CD4-positive, alpha-beta T cell (primary cell): ENCODE measurements at regions not wholly inside any gene's neighbourhood (a gene's known extent, or its start where the extent isn't known, plus 50 kb on each side); places are given as distances from the start of the nearest gene placed in this dataset.

Experiments
- ATAC-seq: fragments of 200-7000 bp; cut with Tn5 transposase; one replicate; pipeline ENCODE4 v1.10.0; 2022; ENCODE audit warnings: mild to moderate bottlenecking; ENCODE audit not compliant: poor library complexity
- CTCF ChIA-PET: fragments of 350-600 bp; sonication (Branson Sonifier 250); formaldehyde crosslinking; loops from one replicate; lab custom pipeline; 2021; ENCODE audit warnings: antibody characterized with exemption, inconsistent platforms; lab: Charles Lee
- POLR2A ChIA-PET: fragments of 350-600 bp; sonication (Branson Sonifier 250); formaldehyde crosslinking; loops from one replicate; lab custom pipeline; 2021; ENCODE audit warnings: antibody characterized with exemption, inconsistent platforms; lab: Charles Lee
- DNase-seq, 14 experiments: peaks; one replicate each; pipeline ENCODE4 v3.0.0-alpha.2; 2013 to 2020; ENCODE audit warnings: mixed read lengths in 2 of 14
- H3K27ac ChIP-seq, 2 donors: one replicate each; pipeline versions ENCODE4 v1.5.1 to v1.7.0; 2013; ENCODE audit warnings: low read length in 2 of 2, low read depth in 1 of 2, mild to moderate bottlenecking in 1 of 2
- H3K27me3 ChIP-seq, 2 experiments: 1 replicate in 1 of 2; 2 replicates in 1 of 2; pipeline versions ENCODE4 v1.6.1 to v1.7.0; 2013; ENCODE audit warnings: low read length in 2 of 2, control low read depth in 1 of 2, mild to moderate bottlenecking in 1 of 2, moderate library complexity in 1 of 2; ENCODE audit not compliant: insufficient read depth in 2 of 2, control insufficient read depth in 1 of 2
- H3K36me3 ChIP-seq: one replicate; pipeline ENCODE4 v1.6.1; 2013; ENCODE audit warnings: low read length, control low read depth; ENCODE audit not compliant: insufficient read depth
- H3K4me1 ChIP-seq: one replicate; pipeline ENCODE4 v1.6.1; 2013; ENCODE audit warnings: low read length, control low read depth; ENCODE audit not compliant: insufficient read depth
- H3K4me3 ChIP-seq: one replicate; pipeline ENCODE4 v1.5.1; 2013; ENCODE audit warnings: mild to moderate bottlenecking, low read length, moderate library complexity
- H3K9me3 ChIP-seq, 2 experiments: 1 replicate in 1 of 2; 2 replicates in 1 of 2; pipeline versions ENCODE4 v1.6.1 to v1.7.0; 2013; ENCODE audit warnings: low read length in 2 of 2, mild to moderate bottlenecking in 2 of 2, control low read depth in 1 of 2, moderate library complexity in 1 of 2; ENCODE audit not compliant: control insufficient read depth in 1 of 2, insufficient read depth in 1 of 2
- H3K27ac Mint-ChIP-seq: one replicate; pipeline ENCODE4 v1.8.0; 2020; ENCODE audit warnings: mixed read lengths
- H3K27me3 Mint-ChIP-seq: one replicate; pipeline ENCODE4 v1.8.0; 2021; ENCODE audit warnings: mixed read lengths
- H3K36me3 Mint-ChIP-seq: one replicate; pipeline ENCODE4 v1.8.0; 2021; ENCODE audit warnings: low read depth, mixed read lengths
- H3K4me1 Mint-ChIP-seq: one replicate; pipeline ENCODE4 v1.8.0; 2021; ENCODE audit warnings: low read depth, mixed read lengths
- H3K4me3 Mint-ChIP-seq: one replicate; pipeline ENCODE4 v1.8.0; 2020; ENCODE audit warnings: mild to moderate bottlenecking, mixed read lengths
- H3K9me3 Mint-ChIP-seq: one replicate; pipeline ENCODE4 v1.8.0; 2020; ENCODE audit warnings: mixed read lengths
- intact Hi-C, 2 experiments: fragments of 100-400 bp; cut with DNase I in 1 of 2; cut with micrococcal nuclease in 1 of 2; formaldehyde crosslinking; loops; one replicate each; pipeline versions ENCODE4 v1.15.1 to v1.9.0; 2023 to 2025; cut with DNase I, micrococcal nuclease
- TF ChIP-seq, protein P1 (sequence below): fragments of 200-600 bp; IDR thresholded peaks from one replicate; pipeline ENCODE4 v1.8.0; 2022; ENCODE audit warnings: antibody characterized with exemption, mild to moderate bottlenecking

DNA sequence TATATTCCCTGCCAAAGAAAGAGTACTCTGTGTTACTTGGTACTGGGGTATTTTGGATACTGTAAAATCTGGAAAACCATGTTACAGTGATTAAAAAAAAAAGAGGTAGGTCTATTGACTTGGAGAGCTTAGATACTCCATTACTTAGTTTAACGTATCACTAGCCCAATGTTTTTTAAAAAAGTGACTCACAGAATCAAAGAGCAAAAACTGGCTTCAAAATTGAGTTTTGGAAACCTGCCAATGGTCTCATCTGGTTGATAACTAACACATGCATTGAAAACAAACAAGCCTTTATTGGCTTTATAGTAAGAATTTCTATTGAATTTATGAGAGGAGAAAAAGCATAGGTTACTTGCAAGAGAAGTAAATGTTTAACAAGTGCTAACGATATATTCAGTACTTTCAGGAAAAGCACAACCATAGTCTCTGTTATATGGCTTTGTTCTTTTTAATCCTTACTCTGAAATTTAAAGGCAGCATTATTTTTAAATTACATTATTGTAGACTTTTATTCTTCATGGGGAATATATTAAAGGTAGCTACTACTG, 563.3 kb upstream of the SORCS1 start:
- H3K4me3 Mint-ChIP-seq = no peak overlapping the region
- Histone ChIP-seq H3K27me3 (no peaks in the 10 kb centered on the region), H3K27ac (no peak overlapping the region), H3K9me3 (peaks cover 0 to 16% of the 10 kb centered on the region in 2 experiments), H3K4me1 (no peaks in the 10 kb centered on the region), H3K4me3 (no peak overlapping the region), H3K36me3 (no peaks in the 10 kb centered on the region)
- POLR2A ChIA-PET = no interaction called here
- H3K36me3 Mint-ChIP-seq = no peaks in the 10 kb centered on the region
- H3K9me3 Mint-ChIP-seq = peaks cover 14% of the 10 kb centered on the region
- DNase-seq = no peak
- CTCF ChIA-PET = no interaction called here
- H3K27me3 Mint-ChIP-seq = no peaks in the 10 kb centered on the region
- H3K4me1 Mint-ChIP-seq = no peaks in the 10 kb centered on the region
- intact Hi-C loops = no loop called here
- no peak for ATAC-seq
- TF ChIP-seq, protein P1, sequence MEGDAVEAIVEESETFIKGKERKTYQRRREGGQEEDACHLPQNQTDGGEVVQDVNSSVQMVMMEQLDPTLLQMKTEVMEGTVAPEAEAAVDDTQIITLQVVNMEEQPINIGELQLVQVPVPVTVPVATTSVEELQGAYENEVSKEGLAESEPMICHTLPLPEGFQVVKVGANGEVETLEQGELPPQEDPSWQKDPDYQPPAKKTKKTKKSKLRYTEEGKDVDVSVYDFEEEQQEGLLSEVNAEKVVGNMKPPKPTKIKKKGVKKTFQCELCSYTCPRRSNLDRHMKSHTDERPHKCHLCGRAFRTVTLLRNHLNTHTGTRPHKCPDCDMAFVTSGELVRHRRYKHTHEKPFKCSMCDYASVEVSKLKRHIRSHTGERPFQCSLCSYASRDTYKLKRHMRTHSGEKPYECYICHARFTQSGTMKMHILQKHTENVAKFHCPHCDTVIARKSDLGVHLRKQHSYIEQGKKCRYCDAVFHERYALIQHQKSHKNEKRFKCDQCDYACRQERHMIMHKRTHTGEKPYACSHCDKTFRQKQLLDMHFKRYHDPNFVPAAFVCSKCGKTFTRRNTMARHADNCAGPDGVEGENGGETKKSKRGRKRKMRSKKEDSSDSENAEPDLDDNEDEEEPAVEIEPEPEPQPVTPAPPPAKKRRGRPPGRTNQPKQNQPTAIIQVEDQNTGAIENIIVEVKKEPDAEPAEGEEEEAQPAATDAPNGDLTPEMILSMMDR = no peak
- no peak overlapping the region for H3K27ac Mint-ChIP-seq

DNA sequence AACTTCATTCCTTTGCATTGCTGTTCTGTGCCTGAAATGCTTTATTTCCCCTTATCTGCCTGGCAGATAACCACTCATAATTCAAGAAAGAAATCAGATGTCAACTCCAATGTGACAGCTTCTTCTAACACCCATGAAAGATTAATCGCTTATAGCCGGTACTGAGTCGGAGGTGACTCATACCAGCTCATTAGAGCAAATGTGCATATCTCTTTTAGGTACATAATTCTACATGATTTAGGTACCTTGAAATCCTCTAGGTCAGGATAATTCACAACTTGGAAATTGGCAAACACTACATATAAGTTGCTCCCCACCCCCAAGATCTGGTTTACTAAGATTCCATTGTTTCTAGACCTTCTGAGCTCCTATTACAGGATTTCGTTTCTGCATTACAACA, 554.4 kb upstream of the SORCS1 start:
- intact Hi-C loops = no loop called here
- Mint-ChIP-seq H3K4me3 (no peak overlapping the region), H3K36me3 (no peaks in the 10 kb centered on the region), H3K4me1 (no peaks in the 10 kb centered on the region), H3K27me3 (no peaks in the 10 kb centered on the region), H3K9me3 (peaks cover 20% of the 10 kb centered on the region), H3K27ac (no peak overlapping the region)
- no peaks in the 10 kb centered on the region for H3K36me3 ChIP-seq
- no peaks in the 10 kb centered on the region for H3K27me3 ChIP-seq
- H3K9me3 ChIP-seq = no peaks in the 10 kb centered on the region
- CTCF ChIA-PET = no interaction called here
- POLR2A ChIA-PET = no interaction called here
- DNase-seq (no peak), ATAC-seq (no peak)
- H3K4me1 ChIP-seq = no peaks in the 10 kb centered on the region
- H3K4me3 ChIP-seq = no peak overlapping the region
- TF ChIP-seq, protein P1 = no peak
- no peak overlapping the region for H3K27ac ChIP-seq

DNA sequence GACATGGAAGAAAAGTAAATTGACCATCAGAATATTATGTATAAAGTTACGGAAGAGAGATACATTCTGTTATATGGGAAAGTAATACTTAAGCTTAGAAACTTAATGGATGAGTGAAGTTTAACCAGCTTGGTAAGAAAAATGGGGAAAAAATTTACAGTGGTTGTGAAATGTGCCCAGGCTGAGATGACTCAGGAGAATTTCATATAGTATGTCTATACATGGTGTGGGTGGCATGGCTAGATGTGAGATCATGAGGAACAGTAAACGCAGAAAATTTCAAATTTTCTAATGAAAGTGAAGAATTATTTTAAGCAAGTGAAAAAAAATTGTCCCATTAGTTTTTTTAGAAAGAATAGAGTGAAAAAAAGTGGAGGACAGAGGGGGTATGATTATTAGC, 552.5 kb upstream of the SORCS1 start:
- Histone ChIP-seq H3K27ac (no peak overlapping the region), H3K27me3 (no peaks in the 10 kb centered on the region), H3K4me3 (no peak overlapping the region), H3K4me1 (no peaks in the 10 kb centered on the region), H3K9me3 (no peaks in the 10 kb centered on the region), H3K36me3 (no peaks in the 10 kb centered on the region)
- ChIA-PET CTCF (no interaction called here), POLR2A (no interaction called here)
- Mint-ChIP-seq H3K27ac (no peak overlapping the region), H3K4me1 (no peaks in the 10 kb centered on the region), H3K4me3 (no peak overlapping the region), H3K27me3 (no peaks in the 10 kb centered on the region), H3K9me3 (peaks cover 16% of the 10 kb centered on the region), H3K36me3 (no peaks in the 10 kb centered on the region)
- DNase-seq = no peak
- no peak for ATAC-seq
- TF ChIP-seq, protein P1 = no peak
- intact Hi-C loops = no loop called here
